HG02642 (cell line): ENCODE measurements at regions not wholly inside any gene's neighbourhood (a gene's known extent, or its start where the extent isn't known, plus 50 kb on each side); places are given as distances from the start of the nearest gene placed in this dataset.
"Not testable (repeated sequence)": the region's sequence is repeated elsewhere in the genome, so short reads cannot be mapped to it uniquely, and the experiment has no call there.

Source experiments
- ATAC-seq: cut with Tn5 transposase; IDR thresholded peaks from one replicate; pipeline ENCODE4 v1.9.1; 2021; ENCODE audit warnings: mild to moderate bottlenecking; ENCODE audit not compliant: unreplicated experiment, poor library complexity

DNA sequence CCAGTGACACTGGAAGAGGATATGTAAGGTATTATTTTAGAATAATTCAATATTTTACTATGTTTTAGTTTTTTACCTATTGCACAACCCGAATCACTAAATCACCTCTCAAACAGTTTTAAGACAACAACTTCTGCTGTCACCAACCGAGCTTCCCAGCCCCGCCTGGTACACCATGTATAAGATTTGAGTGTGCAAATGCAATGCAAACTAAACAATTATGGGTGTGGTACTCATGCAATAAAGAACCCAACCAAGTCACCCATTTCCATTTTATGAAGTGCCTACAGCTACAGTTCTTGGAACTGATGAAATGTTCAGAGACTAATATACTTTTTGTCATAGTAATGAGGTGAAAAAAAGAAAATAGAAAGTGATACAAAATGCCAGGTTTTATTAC lies 256.2 kb downstream of the TAFA4 start:
- no peak for ATAC-seq

- ATAC-seq = no peak
Measured at GRCh38 chr3:68667346-68667745, 265.0 kb downstream of the TAFA4 start.

GRCh38 chr3:68666429-68667136 lies 265.8 kb downstream of the TAFA4 start:
- ATAC-seq = no peak

DNA sequence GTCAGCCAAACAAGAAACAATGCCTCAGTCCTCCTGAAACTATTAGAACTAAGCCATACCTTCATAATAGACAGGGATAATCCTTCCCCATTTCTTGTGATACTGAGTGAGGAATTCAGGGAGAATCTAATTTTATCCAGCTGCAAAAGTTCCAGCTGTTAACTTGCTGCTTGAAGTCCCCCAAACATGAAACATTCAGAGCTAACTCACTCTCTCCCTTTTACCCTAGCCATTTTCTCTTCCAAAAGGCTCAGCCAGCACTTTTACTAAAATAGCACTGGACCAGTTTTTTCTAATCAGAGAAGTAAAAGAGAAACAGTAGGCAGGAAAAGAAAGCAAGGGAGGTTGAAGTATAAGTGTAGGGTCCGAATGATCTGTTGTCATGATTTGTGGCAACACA lies 268.1 kb downstream of the TAFA4 start:
- no peak for ATAC-seq

DNA sequence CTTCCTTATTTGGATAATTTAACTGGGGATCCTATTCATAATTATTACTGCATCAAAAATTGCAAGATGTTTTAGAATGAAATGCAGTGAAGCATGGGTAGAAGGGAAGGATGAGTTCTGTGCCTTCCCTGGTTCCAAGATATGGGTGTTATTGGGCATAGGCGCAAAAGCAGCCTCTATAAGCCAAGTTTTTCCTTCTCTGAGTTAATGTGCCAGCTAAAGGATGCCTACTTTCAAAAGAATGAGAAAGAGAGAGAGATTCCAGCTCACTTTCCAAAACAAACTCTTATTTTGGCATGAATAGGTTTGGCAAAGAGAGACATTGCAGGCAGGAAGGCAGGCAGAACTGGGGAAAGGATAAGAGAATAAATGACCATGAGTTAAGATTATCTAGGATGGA lies 270.2 kb downstream of the TAFA4 start:
- ATAC-seq = no peak

- ATAC-seq = not testable (repeated sequence)
Measured at GRCh38 chr3:68650657-68651056, 281.7 kb downstream of the TAFA4 start.

DNA sequence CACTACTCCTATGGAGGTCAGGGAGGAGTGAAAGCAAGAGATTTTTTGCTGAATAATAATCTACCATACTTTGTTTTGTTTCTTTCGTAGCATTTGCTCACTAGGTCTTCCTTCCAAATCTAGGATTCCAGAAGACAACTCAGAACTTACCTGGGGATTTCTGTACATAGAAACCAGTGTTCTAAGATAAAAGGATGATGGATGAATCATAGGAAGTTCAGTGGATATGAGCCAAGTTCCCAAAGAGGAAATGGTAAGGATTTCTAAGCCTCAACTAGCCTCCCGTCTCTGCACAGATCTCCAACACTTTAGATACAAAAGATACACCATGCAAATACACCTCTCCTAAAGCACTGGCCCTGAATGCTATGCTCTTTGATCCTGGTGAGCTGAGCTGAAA lies 283.9 kb downstream of the TAFA4 start:
- no peak for ATAC-seq

DNA sequence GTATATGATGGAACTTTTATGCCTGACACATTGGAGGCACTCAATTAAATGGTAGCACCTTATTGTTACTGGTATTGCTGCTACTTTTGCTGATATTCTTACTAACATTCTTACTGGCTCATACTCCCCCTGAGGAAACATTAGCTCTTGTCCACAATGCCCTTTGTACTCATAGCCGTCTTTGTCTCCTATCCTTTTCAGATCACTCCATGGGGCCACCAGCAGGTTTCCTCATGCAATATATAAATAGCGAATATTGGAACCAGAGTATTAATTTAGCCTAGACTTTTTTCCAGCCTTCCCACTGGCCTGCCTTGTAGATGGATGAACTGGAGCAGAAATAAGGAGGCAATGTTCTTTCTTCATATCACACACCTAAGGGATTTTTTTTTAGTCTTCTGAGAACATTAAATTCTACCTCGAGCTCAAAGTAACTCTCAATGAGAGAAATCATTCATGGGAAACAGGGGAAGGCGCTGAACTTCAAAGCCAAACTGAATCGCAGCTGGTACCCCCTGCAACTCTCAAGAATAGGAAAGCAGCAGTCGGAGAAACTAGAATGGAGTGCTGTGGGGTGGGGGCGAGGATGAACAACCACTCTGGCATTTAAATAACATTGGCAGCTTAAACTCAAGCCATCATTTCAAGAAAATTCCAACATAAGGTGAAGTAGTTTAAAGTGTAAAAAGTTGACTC lies 300.3 kb downstream of the TAFA4 start:
- ATAC-seq = no peak

DNA sequence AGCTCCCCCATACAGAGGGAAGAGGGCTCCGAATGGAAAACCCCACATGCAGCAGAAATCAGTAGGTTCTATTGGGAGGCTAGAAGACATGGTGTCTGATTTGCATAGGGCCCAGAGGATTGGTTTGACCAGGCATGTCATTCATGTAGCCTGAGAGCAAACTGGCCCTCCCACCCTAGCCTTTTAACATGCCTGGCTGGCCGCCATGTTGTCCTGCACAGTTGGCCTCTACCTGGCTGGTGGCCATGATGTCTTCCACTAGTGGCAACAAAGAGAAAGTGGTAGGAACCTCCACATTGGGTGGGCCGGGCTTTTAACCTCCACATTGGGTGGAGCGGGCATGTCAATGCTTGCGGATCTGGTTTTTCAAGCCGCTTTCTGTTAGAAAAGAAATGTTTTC lies 312.1 kb downstream of the TAFA4 start:
- ATAC-seq = no peak

- no peak for ATAC-seq
Measured at GRCh38 chr3:68614087-68614486, 318.3 kb downstream of the TAFA4 start.

GRCh38 chr3:68571321-68571720 lies 361.0 kb downstream of the TAFA4 start:
- ATAC-seq = no peak

DNA sequence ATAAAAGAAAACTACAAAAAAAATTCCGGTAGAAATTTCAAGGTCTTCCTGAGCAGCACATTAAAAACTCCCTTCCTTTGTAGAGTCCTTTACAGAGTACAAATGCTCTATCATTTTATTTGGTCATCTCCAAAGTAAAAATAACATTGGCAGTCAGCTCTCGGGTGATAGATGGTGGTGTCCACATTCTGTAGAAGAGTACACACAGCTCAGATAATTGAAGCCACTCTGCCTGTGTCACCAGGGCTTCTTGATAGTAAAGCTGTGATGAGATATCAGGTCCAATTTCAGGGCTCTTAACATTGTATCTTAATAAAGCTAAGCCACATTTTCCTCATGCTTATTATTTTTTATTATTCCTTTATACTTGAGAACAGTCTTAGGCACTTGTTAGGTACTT lies 371.6 kb downstream of the TAFA4 start:
- ATAC-seq = no peak

DNA sequence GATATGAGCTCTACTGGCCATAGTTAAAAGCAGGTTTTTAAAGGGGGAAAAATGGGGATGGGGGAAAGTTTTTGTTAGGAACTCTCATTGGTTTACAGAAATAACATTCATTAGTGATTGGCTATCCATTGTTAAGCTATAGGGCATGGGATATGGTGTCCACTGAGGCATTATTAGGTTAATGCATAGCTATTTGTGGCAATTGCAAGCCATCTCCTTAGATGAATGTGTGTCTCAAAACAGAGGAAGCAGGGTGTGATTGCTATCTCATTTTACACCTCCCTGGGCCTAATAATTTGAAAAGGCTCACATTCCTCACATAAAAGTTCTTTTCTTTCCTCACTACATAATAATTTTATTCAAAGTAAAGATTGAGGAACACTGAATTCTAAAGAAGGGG lies 396.6 kb downstream of the TAFA4 start:
- no peak for ATAC-seq

DNA sequence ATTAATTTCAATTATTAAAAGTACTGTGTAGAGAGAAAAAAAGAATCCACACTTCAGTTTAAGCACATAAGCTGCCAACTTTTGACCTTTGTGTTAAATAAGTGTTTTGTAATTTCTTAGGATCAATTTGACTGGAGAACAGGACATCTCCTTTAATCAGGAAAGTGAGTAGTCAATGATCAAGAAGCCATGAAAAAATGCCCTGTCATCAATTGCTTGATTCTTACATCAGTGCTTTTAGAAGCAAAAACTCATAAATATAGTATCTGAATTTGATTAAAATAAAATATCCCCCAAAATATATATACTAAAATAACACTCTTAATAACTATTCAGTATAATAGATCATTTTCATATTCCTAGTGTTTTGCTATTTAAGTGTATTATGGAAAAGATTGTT lies 409.0 kb downstream of the TAFA4 start:
- ATAC-seq = no peak

DNA sequence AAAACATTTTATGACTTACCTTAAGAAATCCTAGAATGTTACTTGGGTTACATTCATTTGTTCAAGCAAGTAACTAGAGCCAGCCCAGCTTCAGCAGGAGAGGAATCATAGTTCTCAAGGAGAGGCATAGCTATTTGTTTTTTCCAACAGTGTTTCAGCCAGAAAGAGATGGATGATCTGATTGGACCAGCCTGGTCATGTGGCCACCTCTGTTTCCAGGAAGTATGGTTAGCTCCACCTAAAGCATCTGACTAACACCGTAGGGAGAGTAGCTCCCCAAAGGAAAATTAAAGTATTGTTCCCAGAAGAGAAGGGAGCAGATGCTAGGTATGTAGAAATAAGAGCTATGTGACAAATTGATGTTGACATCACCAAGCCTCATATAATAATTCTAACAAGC lies 417.1 kb downstream of the TAFA4 start:
- no peak for ATAC-seq

- no peak for ATAC-seq
Measured at GRCh38 chr3:68504201-68504600, 428.1 kb downstream of the TAFA4 start.

GRCh38 chr3:68485845-68486244 lies 446.5 kb downstream of the TAFA4 start:
- ATAC-seq = not testable (repeated sequence)

DNA sequence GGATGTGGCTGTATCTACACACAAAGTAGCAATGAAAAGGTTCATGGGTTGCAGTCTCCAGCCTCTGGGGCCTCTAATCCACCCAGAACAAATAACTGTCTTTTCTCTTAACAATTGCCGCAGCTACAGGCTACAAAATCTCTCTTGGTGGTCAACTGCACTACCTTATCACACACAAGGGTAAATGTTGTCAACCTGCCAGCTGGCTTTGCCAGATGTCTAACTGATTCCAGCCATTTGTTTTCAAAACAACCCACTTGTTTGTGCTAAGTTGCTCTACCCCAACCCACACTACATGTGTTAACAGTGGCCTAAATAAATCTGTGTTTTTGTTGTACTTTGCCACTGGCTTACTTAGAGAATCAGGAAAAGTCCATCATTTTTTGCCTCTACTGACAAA lies 447.3 kb downstream of the TAFA4 start:
- no peak for ATAC-seq

DNA sequence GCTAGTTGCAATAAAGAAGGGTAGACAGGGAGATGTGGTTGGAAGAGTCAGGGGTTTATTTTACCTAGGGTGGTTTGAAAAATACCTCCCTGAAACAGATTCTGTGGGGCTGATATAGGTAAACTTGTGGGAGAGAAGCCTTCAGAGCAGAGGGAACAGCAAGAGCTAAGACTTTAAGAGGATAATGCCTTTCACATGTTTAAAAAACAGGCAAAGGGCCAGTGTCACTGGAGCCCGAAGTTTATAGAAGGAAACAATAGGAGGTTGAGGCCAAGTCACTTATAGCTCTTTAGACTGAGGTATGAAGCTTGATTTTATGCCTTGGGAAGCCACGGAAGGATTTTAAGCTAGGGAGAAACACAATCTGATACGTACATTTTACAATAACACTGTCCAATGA lies 448.7 kb downstream of the TAFA4 start:
- no peak for ATAC-seq

DNA sequence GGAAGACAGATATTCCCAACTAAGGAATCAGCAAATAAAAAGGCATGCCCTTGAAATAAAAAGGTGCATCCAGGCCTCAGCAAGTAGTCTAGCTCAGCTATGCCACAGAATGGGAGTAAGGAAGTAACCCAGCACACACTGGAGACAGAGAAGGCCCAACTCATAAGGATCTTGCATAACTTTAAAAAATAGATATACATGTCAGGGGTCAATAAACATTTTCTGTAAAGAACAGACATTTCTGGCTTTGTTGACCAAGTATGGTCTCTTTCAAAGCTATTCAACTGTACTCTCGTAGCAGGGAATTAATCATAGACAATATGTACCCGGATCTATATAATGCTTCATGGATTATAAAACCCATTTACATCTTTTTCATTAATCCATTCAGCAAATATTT lies 449.3 kb downstream of the TAFA4 start:
- no peak for ATAC-seq

DNA sequence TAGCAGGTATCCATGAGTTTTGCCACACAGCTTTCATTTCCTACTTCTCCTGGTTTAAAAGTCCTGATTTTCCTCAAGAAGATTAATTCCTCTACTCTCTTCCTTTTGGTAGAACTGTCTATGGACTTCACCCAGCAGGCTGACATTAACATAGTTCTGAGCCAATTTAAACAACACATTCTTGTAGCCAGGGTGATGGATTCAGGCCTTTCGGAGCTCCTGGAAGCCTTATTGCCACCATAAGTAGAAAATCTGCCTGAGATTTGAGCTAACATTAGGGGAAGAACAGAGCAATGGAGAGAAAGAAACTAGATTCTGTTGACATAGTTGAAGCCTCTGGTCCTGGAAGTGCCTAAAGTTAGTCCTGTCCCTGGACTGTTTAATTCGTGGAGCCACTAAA lies 449.8 kb downstream of the TAFA4 start:
- no peak for ATAC-seq

DNA sequence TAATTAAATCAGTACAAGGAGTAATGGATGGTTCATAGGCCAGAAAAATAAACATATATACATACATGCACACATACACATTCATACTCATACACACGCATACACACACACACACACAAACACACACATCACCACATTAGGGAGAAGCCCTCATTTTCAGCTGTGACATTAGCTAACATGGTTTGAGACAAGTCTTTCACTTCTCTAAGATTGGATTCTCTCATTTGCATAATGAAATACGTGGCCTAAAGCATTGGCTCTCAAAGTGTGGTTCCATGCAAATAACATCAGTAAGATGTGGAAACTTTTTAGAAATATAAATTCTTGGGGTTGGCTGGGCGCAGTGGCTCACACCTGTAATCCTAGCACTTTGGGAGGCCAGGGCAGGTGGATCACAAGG lies 452.6 kb downstream of the TAFA4 start:
- no peak for ATAC-seq
